GM23248 (cell line): ENCODE measurements at regions not wholly inside any gene's neighbourhood (a gene's known extent, or its start where the extent isn't known, plus 50 kb on each side); places are given as distances from the start of the nearest gene placed in this dataset.

Experiments
- DNase-seq: peaks from one replicate; pipeline ENCODE4 v3.0.0-alpha.2; 2015
- H2AFZ ChIP-seq: fragments of 200-600 bp; sonication (generic); 2 replicates; pipeline ENCODE4 v1.6.1; 2016; ENCODE audit warnings: antibody characterized with exemption
- H3F3A ChIP-seq: fragments of 200-600 bp; sonication (generic); 2 replicates; pipeline ENCODE4 v1.6.1; 2016; ENCODE audit warnings: mild to moderate bottlenecking, antibody characterized with exemption, mixed run types; ENCODE audit not compliant: insufficient read depth
- H3K27ac ChIP-seq: fragments of 200-600 bp; sonication (generic); 2 replicates; pipeline ENCODE4 v1.5.1; 2016; ENCODE audit warnings: mild to moderate bottlenecking
- H3K27me3 ChIP-seq: fragments of 200-600 bp; sonication (generic); replicated peaks from 2 replicates; pipeline ENCODE4 v1.6.1; 2016; ENCODE audit warnings: mild to moderate bottlenecking; ENCODE audit not compliant: insufficient read depth
- H3K36me3 ChIP-seq: fragments of 200-600 bp; sonication (generic); 2 replicates; pipeline ENCODE4 v1.6.1; 2016; ENCODE audit warnings: low read depth, mild to moderate bottlenecking
- H3K4me1 ChIP-seq: fragments of 200-600 bp; sonication (generic); 2 replicates; pipeline ENCODE4 v1.6.1; 2016; ENCODE audit warnings: mild to moderate bottlenecking; ENCODE audit not compliant: insufficient read depth
- H3K4me2 ChIP-seq: fragments of 200-600 bp; sonication (generic); one replicate; pipeline ENCODE4 v1.6.1; 2016; ENCODE audit warnings: mild to moderate bottlenecking; ENCODE audit not compliant: unreplicated experiment
- H3K4me3 ChIP-seq: fragments of 200-600 bp; sonication (generic); 2 replicates; pipeline ENCODE4 v1.5.1; 2016; ENCODE audit warnings: mild to moderate bottlenecking
- H3K79me2 ChIP-seq: fragments of 200-600 bp; sonication (generic); 2 replicates; pipeline ENCODE4 v1.6.1; 2016; ENCODE audit warnings: mild to moderate bottlenecking; ENCODE audit not compliant: insufficient read depth
- H3K9ac ChIP-seq: fragments of 200-600 bp; sonication (generic); 2 replicates; pipeline ENCODE4 v1.6.1; 2016; ENCODE audit warnings: mild to moderate bottlenecking
- H3K9me2 ChIP-seq: fragments of 200-600 bp; sonication (generic); 2 replicates; pipeline ENCODE4 v1.6.1; 2016; ENCODE audit warnings: mixed run types, mild to moderate bottlenecking, moderate library complexity; ENCODE audit not compliant: insufficient read depth
- H3K9me3 ChIP-seq: fragments of 200-600 bp; sonication (generic); one replicate; pipeline ENCODE4 v1.6.1; 2017; ENCODE audit warnings: low read depth
- H4K20me1 ChIP-seq: fragments of 200-600 bp; sonication (generic); 2 replicates; pipeline ENCODE4 v1.6.0; 2016; ENCODE audit not compliant: insufficient read depth
- EZH2 ChIP-seq: fragments of 200-600 bp; sonication (generic); IDR thresholded peaks from 2 replicates; pipeline ENCODE4 v1.6.1; 2018; ENCODE audit warnings: antibody characterized with exemption, mild to moderate bottlenecking; ENCODE audit not compliant: insufficient read depth, poor library complexity, severe bottlenecking
- EZH2phosphoT487 ChIP-seq: fragments of 200-600 bp; sonication (generic); IDR thresholded peaks from 2 replicates; pipeline ENCODE4 v1.6.1; 2018; ENCODE audit warnings: antibody characterized with exemption, moderate library complexity, mild to moderate bottlenecking, low read depth; ENCODE audit not compliant: insufficient read depth
- WGBS, 2 experiments: methylation state at CpG; one replicate each; pipeline ENCODE4 v1.1.6; 2015 to 2017; ENCODE audit warnings: low lambda C conversion rate in 2 of 2, low coverage in 1 of 2; ENCODE audit errors: missing lambda C conversion rate in 2 of 2; 5-methylcytosine and 5-hydroxymethylcytosine counted together
- in situ Hi-C: fragments of 300-500 bp; cut with MboI; formaldehyde crosslinking; loops from 2 replicates; pipeline ENCODE4 v1.15.0; 2020

- Histone ChIP-seq H4K20me1 (no peaks in the 10 kb centered on the region), H3K36me3 (no peaks in the 10 kb centered on the region), H3K9me3 (no peaks in the 10 kb centered on the region), H3K9me2 (no peaks in the 10 kb centered on the region), H3K4me1 (no peaks in the 10 kb centered on the region), H3K4me3 (no peak overlapping the region), H3K4me2 (no peak overlapping the region), H3K79me2 (no peaks in the 10 kb centered on the region), H3F3A (no peaks in the 10 kb centered on the region), H3K27me3 (no peaks in the 10 kb centered on the region), H3K27ac (no peak overlapping the region), H3K9ac (no peak overlapping the region), H2AFZ (no peak overlapping the region)
- 19 to 20% methylated on average over 4 of the region's 4 CpGs for WGBS, 2 experiments
- in situ Hi-C loops: no loop called here
- DNase-seq: no peak
- TF ChIP-seq EZH2phosphoT487: no peak
- TF ChIP-seq EZH2: no peak
These were observed 279.5 kb upstream of the SP8 start for GRCh38 chr7:21066221-21066620.

GRCh38 chr7:21067216-21067615 lies 280.5 kb upstream of the SP8 start:
- Histone ChIP-seq H4K20me1 (no peaks in the 10 kb centered on the region), H3K36me3 (no peaks in the 10 kb centered on the region), H3K9me3 (no peaks in the 10 kb centered on the region), H3K27ac (no peak overlapping the region), H3K79me2 (no peaks in the 10 kb centered on the region), H3K9ac (no peak overlapping the region), H3K9me2 (no peaks in the 10 kb centered on the region), H3K27me3 (no peaks in the 10 kb centered on the region), H3K4me1 (no peaks in the 10 kb centered on the region), H3K4me3 (no peak overlapping the region), H2AFZ (no peak overlapping the region), H3K4me2 (no peak overlapping the region), H3F3A (no peaks in the 10 kb centered on the region)
- TF ChIP-seq EZH2phosphoT487 (no peak), EZH2 (no peak)
- in situ Hi-C loops: no loop called here
- no peak for DNase-seq
- WGBS, 2 experiments: 6 to 11% methylated on average over 4 of the region's 4 CpGs

GRCh38 chr7:21070571-21071090 lies 283.9 kb upstream of the SP8 start:
- H3K27ac ChIP-seq: no peak overlapping the region
- in situ Hi-C loops: no loop called here

GRCh38 chr7:21071561-21072501 lies 285.1 kb upstream of the SP8 start:
- WGBS, 2 experiments: 1 to 9% methylated on average over 3 of the region's 3 CpGs
- TF ChIP-seq EZH2 (no peak), EZH2phosphoT487 (no peak)
- Histone ChIP-seq H3K9me2 (no peaks in the 10 kb centered on the region), H3K27ac (no peak overlapping the region), H3F3A (no peaks in the 10 kb centered on the region), H3K4me1 (no peaks in the 10 kb centered on the region), H3K79me2 (no peaks in the 10 kb centered on the region), H3K36me3 (no peaks in the 10 kb centered on the region), H2AFZ (no peak overlapping the region), H3K4me2 (no peak overlapping the region), H3K4me3 (no peak overlapping the region), H4K20me1 (no peaks in the 10 kb centered on the region), H3K9me3 (no peaks in the 10 kb centered on the region), H3K9ac (no peak overlapping the region), H3K27me3 (no peaks in the 10 kb centered on the region)
- no peak for DNase-seq
- in situ Hi-C loops: no loop called here

More at GRCh38 chr7:21070571-21071090, 283.9 kb upstream of the SP8 start:
- H3K79me2 ChIP-seq: no peaks in the 10 kb centered on the region
- no peak overlapping the region for H3K4me3 ChIP-seq
- no peak for DNase-seq
- no peaks in the 10 kb centered on the region for H3K36me3 ChIP-seq
- no peaks in the 10 kb centered on the region for H3K4me1 ChIP-seq
- H3K9me3 ChIP-seq: no peaks in the 10 kb centered on the region
- H3K4me2 ChIP-seq: no peak overlapping the region
- H3K9me2 ChIP-seq: no peaks in the 10 kb centered on the region
- no peak for TF ChIP-seq EZH2
- no peak for TF ChIP-seq EZH2phosphoT487
- no peak overlapping the region for H3K9ac ChIP-seq
- H3F3A ChIP-seq: no peaks in the 10 kb centered on the region
- H4K20me1 ChIP-seq: no peaks in the 10 kb centered on the region
- no peaks in the 10 kb centered on the region for H3K27me3 ChIP-seq
- 13 to 21% methylated on average over 1 of the region's 1 CpG for WGBS, 2 experiments
- H2AFZ ChIP-seq: no peak overlapping the region
